ENCODE measurements at regions not wholly inside any gene's neighbourhood (a gene's known extent, or its start where the extent isn't known, plus 50 kb on each side); places are given as distances from the start of the nearest gene placed in this dataset.
"Not testable (repeated sequence)": the region's sequence is repeated elsewhere in the genome, so short reads cannot be mapped to it uniquely, and the experiment has no call there.

DNA sequence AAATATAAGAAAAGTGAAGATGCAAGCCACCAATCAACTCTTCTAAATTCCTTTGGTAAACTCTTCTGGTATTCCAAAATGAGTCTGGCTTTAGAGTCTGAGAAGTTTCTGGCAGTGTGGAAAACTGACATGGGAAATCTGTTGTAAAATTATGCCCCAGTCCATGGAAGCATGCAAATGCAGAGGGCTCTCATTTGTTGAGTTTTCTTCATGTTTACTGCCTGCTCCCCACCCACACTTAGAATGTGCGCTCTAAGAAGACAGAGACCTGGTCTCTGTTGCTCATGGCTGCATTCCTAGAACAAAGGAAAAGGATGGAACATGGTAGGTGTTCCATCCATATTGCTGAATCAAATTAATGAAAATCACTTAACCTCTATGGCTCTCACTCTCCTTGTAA is 411.8 kb upstream of the PDZRN3 start:
- DNase-seq, result no peak

DNA sequence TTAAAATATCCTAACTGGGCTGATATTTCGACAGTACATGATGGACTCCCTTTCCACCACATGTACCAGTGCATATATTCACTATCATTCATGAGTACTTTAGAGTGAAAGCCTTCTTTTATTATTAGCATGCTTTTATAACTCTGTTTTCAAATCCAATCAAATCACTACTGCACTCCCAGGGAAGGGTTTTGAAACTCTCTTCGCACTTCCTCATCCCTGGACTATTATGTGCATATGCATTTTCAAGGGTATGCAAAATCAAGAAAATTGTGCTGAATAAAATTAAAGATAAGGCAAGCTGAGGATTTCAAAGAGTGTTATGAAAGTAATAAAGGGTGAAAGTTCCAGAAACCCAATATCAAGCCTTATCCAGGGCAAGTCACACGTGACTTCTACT is 411.4 kb upstream of the PDZRN3 start:
- DNase-seq, result no peak

DNA sequence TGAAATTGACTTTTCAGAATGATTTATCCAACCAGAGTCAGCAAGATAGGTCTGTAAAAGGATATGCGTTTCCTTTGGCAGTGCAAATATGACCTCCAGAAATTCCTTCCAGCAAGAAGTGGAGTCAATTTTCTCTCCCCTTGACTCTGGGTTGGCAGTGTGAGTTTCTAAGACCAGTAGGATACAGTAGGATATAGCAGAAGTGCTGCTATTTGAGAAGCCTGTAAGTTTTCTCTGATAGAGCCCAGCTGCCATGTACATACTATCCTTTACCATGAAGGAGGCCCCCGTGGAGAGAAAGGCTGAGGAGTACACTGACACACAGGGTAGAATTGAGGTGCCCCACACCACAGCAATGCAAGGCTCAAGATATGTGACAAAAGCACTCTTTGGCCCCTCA is 409.1 kb upstream of the PDZRN3 start:
- no peak for DNase-seq

GRCh38 chr3:74033381-74033780 is 408.6 kb upstream of the PDZRN3 start:
- no peak for DNase-seq

DNA sequence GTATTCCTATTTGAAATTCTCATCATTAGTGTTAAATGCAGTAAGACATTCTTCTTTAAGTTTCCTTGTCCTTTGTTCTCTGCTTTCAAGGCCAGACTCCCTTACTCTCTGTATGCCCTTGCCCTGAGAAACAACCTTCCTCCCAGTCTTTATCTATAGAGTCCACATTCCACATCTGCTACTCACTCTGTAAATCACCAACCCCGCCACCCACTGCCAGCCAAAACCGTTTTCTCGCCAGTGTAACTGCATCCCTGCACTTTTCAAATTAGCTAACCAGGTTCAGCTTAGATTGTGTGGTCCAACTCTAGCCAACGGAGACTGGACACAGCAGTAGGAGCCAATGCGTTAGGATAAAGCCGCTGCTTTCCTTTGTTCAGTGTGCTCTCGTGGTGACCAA is 402.4 kb upstream of the PDZRN3 start:
- DNase-seq, result no peak

DNA sequence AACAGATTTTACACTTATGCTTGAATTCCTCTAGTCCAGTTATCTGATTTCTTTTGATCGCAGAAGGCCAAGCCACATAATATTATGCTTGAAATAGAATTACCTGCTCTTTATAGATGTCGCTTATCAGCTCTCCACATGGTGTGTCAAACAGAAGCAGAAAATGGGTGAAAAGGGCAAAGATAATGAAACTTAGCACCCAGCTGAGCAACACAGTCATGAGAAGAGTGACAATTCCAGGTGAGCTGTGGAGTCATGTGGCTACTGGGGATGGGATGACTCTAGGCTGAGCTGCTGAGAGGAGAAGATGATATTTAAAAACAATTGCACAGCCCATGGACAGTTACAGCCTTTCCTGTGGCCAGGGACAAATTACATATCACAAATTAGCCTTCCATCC is 398.7 kb upstream of the PDZRN3 start:
- no peak for DNase-seq

DNA sequence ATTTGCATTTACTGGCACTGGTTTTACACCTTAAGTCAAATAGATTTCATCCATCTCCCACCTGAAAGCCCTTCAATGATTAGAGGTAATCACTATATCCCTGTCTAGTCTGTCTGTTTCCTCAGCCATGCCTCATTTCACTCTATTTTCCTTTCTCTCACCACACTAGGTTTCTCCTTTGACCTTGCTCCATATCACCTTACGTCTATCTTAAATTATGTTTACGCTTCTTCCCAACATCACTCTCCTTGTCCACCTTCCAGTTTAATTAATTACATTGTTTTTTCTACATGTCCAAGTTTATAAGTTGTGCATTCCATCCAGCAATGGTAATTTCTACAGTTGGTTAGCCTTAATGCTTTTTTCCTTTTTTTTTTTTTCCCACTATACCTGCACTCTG is 396.7 kb upstream of the PDZRN3 start:
- DNase-seq, result no peak

DNA sequence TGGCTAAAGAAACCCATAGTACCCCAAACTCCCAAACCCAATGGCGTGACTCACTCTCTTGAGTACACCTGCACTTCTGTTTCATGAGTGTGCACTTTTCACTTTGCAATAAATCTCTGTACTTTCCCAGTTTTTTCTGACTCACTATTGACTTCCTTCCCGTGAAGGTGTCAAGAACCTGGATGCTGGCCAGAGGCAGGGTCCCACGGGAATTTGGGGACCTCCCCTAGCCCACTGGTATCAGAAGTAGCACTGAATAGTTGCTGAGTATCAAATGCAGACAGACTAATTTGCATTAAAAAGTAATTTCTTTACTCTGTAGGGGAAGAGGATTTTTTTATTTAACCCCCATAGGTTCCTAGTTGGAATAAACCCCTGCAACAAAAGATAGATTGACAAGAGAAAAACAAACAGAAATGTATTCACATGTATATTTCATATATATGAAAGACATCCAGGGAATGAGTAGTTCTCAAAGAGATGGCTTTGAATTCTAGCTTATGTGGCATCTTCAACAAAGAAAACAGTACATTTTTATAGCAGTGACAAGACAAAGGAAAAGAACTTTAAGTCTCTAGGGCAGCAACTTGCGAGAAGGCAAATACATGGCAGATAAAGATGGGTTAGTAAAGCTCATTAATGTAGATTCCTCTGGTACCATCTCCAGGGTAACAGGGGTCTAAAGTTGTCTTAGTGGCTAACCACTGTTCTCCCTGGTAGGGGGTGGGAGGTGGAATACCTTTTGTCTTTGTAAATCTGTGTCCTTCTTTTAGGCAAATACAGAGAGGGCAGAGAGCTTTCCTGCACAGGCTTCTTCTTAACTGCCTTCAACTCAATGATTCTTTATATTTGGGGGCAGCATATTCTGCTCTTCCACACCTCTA is 385.5 kb upstream of the PDZRN3 start:
- no peak for DNase-seq

- DNase-seq, result no peak
Measured at GRCh38 chr3:74004386-74004785, 379.6 kb upstream of the PDZRN3 start.

DNA sequence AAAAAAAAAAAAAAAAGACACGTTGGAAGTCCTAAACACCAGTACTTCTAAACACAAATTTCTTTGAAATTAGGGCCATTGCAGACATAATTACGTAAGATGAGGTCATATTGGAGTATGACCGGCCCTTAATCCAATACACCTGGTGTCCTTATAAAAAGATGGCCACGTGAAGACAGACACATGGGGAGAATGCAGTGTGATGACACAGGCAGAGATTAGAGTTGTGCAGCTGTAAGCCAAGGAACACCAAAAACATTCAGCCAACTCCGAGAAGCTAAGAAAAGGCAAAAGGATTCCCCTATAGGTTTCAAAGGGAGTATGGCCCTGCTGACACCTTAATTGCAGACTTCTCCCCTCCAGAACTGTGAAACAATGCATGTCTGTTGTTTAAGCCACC is 379.0 kb upstream of the PDZRN3 start:
- DNase-seq, result no peak

DNA sequence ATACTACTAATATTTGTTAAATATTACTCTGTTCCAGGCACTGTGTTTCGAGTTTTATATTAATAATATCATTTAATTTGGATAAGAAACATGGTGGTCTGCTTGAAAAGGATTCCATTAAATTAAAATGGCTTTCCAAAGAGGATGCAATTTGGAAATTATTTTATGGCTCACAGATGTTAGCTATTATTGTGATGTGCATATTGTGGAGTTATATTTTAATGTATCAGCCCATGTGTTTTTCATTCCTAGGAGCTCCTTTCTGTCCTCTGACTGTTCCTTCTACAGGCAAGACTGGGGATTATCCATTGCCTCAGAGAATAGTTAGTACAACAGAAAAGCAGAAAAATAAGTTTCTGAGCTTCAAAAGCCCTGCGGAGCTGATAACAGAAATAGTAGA is 376.7 kb upstream of the PDZRN3 start:
- DNase-seq, result no peak

DNA sequence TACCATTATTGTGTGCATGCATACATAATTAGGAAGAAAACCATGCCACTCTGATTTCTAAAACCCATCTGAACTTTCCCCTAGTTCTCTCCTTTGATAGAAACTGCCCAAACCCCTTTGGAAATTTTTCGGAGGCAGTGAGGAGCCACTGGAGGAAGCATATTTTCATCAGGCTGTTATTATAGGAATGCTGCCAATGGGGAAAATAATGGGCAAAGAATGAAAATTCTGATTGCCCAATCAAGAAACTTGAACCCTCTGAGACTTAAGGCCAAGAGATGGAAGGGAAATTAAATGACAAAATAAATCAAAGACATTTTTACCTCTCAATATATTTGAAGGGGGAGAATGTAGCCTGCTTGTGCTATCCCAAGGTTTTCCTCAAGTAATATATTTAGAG is 376.0 kb upstream of the PDZRN3 start:
- DNase-seq, result no peak

GRCh38 chr3:73999501-73999900 is 374.8 kb upstream of the PDZRN3 start:
- no peak for DNase-seq

GRCh38 chr3:73990691-73991090 is 365.9 kb upstream of the PDZRN3 start:
- not testable (repeated sequence) for DNase-seq

DNA sequence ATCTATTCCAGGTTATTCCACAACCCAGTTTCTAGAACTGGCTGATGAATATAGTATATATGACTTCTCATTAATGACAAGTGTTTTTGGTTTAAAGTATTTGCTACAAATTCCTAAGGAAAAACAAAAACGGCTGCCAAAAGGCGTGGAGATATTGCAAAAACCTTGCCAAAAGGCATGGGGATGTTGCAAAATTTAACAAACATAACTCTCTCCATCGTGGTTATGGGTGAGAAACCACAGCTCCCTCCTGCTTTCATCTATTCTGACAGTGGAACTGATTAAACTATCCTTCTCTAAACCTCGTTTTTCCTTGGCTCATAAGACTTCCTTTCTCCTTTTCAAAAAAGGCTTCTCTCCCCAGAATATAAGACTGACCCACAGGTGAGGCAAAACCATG is 342.0 kb upstream of the PDZRN3 start:
- DNase-seq, result no peak

DNA sequence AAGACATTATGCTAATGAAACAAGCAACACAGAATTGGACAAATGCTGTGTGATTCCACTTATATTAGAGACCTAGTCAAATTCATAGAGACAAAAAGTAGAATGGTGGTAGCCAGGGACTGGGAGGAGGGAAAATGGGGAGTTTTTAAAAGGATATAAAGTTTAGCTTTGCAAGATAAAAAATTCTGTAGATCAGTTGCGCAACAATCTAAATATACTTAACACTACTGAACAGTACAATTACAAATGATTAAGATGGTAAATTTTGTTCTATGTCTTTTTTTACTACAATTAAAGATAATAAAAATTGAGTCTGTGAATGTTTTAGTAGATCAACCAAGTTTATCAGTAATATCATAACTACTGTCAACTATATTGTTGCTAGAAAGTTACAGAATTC is 340.1 kb upstream of the PDZRN3 start:
- no peak for DNase-seq

- DNase-seq, result no peak
Measured at GRCh38 chr3:73955494-73956070, 330.8 kb upstream of the PDZRN3 start.

DNA sequence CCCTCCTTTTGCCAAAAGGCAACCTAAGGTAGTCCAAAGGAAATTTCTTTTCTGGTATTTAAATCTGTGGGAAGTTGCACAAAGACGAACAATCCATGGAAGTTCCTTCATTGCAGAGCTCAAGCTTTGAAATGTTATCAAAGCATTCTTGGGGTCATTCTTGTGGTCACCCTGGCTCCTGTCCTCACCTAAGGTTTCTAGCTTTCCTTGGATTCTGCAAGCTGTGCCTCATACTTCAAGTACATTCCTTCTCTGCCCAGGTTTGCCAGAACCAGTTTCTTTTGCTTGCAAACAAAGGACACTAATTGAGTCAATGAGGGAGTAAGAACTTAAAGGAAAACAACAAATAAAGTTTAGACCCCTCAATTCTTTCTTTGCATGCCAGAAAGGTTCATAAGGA is 329.8 kb upstream of the PDZRN3 start:
- DNase-seq, result no peak

DNA sequence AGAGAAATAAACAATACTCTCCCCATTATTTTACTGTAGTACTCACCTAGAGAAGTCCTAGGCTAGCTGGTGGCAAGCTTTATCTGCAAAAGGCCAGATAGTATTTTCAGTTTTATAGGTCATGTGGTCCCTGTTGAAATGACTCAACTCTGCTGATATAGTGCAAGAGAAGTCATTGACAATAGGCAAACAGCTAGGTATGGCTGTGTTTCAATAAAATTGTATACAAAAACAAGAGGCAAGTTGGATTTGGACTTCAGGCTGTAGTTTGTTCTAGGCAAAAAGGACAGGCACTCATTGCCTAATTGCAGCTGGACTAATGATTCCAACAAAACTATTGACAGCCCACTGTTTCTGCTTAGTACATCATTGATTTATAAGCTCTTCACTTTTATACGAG is 328.0 kb upstream of the PDZRN3 start:
- DNase-seq, result no peak

DNA sequence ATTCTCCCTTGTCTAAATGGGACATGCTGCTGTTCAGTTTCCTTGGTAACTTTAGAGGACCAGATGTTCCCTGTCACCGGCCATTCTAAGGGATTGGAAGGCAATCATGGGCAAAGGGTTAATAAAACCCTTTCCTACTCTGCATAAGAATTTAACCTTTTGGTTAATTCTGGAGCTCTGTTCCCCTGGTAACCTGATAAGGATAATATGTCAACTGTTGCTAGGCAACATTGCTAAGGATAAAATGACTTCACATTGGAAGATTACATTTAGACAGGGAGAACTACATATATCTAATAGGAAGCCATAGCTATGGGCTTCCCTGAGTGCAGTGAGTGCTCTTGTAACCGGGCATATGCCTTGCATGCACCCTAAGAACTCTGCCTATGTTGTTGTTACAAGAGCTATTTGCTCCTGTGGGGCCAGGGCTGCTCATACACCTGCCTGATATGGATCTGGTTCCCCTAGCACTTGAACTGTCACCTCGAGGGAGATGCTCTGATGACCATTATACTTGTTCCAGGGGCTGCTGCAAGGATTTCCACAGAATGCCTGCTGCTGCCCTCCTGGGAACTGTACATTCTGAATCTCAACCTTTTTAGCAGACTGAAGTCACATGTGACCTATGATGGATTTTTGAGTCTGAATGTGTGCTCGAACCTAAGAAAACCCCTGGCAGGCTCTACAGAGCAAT is 326.3 kb upstream of the PDZRN3 start:
- DNase-seq, result no peak

DNA sequence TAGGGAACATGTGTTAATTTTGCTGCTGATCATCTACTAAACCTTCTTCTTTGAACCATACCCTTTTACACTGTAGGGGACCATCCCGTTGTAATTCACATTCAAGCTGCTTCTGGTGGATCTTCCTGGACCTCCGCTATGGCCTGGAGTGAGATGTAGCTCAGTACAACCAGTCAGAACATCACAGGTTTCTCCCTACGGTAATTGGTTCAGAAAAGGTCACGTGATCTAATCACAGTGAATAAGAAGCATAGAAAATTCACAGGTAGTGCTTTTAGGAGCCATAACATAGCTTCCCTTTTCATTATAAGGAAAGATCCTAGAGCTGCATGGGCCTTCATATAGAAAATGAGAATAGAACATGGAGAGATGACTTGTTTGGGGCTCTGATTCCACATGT is 320.8 kb upstream of the PDZRN3 start:
- DNase-seq, result no peak

DNA sequence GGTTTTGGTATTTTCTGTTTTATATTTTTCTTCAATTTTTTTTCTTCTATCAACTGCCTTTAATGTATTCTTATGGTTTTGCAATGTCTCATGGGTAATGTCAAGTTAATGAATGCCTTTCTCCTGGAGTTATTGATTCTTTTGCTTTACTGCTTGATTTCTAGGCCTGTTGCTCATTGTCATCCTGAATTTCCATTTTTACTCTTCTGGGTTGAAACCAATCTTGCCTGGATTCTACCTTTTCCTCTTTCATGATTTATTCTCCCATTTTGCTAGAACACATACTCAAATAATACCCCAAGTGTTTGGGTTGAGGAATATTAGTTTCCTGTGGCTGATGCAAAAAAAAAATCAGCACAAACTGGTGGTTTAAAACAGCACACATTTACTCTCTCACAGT is 315.2 kb upstream of the PDZRN3 start:
- no peak for DNase-seq

DNA sequence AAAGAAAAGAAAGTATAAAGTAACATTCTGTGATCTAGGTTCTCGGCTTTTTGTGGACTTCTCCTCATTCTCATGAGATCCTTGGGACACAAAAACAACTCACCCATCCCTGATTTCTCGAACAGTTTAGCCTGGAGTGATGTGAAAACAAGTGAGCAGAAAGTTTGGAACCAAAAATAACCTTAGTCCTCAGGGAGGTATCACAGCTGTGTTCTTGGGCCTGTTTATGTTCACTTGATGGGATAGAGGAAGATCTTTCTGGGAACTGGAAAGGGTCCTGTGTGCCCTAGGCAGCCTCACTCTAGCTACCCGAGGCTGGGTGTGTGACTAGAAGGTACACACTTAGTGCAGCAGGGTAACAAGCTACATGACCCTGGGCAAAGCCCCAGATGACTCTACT is 308.8 kb upstream of the PDZRN3 start:
- DNase-seq, result no peak

DNA sequence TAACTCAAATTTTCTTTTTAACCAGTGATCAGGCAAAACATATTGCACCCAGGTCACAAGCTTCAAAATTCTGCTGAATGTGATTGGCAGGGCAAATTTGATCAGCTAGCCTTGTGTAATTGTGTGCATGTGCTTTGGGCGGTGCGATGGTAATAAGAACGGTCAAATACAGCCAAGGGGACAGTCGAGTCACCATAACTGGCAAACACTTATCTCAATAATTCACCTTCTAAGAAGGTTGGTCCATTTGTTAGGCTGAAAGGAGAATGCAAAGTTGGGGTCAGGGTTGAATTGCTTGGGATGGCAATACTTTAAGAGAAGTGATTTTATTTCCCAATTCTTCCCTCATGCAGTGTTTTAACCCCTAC is 302.4 kb upstream of the PDZRN3 start:
- DNase-seq, result no peak
